ENCODE measurements at regions not wholly inside any gene's neighbourhood (a gene's known extent, or its start where the extent isn't known, plus 50 kb on each side); places are given as distances from the start of the nearest gene placed in this dataset.

DNA sequence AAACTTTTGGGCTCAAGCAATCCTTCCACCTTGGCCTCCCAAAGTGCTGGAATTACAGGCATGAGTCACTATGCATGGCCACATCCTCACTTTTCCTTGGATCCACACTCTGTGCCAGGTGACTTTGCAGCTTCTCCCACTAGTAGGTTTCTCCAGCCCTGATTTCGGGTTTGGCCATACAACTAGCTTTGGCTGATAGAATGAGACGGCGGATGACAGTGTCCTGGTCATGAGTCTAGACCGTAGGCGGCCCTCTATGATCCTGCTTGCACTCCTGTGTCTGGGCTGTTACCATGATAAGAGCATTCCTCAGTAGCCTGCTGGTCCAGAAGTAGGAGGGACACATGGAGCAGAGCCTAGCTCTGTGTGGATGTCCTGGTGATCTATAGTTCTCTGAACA is 112.5 kb upstream of the KL start:
- TF ChIP-seq, protein P1, sequence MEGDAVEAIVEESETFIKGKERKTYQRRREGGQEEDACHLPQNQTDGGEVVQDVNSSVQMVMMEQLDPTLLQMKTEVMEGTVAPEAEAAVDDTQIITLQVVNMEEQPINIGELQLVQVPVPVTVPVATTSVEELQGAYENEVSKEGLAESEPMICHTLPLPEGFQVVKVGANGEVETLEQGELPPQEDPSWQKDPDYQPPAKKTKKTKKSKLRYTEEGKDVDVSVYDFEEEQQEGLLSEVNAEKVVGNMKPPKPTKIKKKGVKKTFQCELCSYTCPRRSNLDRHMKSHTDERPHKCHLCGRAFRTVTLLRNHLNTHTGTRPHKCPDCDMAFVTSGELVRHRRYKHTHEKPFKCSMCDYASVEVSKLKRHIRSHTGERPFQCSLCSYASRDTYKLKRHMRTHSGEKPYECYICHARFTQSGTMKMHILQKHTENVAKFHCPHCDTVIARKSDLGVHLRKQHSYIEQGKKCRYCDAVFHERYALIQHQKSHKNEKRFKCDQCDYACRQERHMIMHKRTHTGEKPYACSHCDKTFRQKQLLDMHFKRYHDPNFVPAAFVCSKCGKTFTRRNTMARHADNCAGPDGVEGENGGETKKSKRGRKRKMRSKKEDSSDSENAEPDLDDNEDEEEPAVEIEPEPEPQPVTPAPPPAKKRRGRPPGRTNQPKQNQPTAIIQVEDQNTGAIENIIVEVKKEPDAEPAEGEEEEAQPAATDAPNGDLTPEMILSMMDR (IDR thresholded peaks at IDR 0.05): no peak
- TF ChIP-seq POLR2A (IDR thresholded peaks at IDR 0.05): no peak
- Histone ChIP-seq H3K27ac (peak overlapping the region in 9 of 12 donors; percentile 3 to 82 (median 53)), H3K27me3 (no peaks in the 10 kb centered on the region), H3K4me1 (peaks cover 0 to 34% (median 0%) of the 10 kb centered on the region in 12 donors), H3K4me3 (no peak overlapping the region), H3K9me3 (peaks cover 0 to 4% (median 0%) of the 10 kb centered on the region in 12 donors), H3K36me3 (no peaks in the 10 kb centered on the region)
- ATAC-seq: peak in 3 of 4 donors; percentile 47 to 72 (median 59)
- WGBS, 4 donors: 70 to 82% (median 78%) methylated on average over 5 of the region's 5 CpGs
- peak in 3 of 5 donors; percentile 20 to 72 (median 30) for DNase-seq
- intact Hi-C loops (cut with DNase I): loop anchor here in 1 of 10 donors (10.0 kb wide), 1 partner anchor 319 kb away; the partner anchor contains the start of gene PDS5B

GRCh38 chr13:32904266-32904665 is 112.0 kb upstream of the KL start:
- peaks cover 0 to 4% (median 0%) of the 10 kb centered on the region in 12 donors for H3K9me3 ChIP-seq
- H3K4me3 ChIP-seq: no peak overlapping the region
- peak overlapping the region in 4 of 12 donors; percentile 22 to 82 (median 52) for H3K27ac ChIP-seq
- H3K4me1 ChIP-seq: peaks cover 0 to 34% (median 0%) of the 10 kb centered on the region in 12 donors
- H3K27me3 ChIP-seq: no peaks in the 10 kb centered on the region
- intact Hi-C loops (cut with DNase I): loop anchor here in 1 of 10 donors (10.0 kb wide), 1 partner anchor 319 kb away; the partner anchor contains the start of gene PDS5B
- DNase-seq (no peak), ATAC-seq (peak in 1 of 4 donors; percentile 30)
- 77 to 88% (median 81%) methylated on average over 2 of the region's 2 CpGs for WGBS, 4 donors
- no peaks in the 10 kb centered on the region for H3K36me3 ChIP-seq
- TF ChIP-seq POLR2A (IDR thresholded peaks at IDR 0.05): no peak
- TF ChIP-seq, protein P1 (IDR thresholded peaks at IDR 0.05): no peak

DNA sequence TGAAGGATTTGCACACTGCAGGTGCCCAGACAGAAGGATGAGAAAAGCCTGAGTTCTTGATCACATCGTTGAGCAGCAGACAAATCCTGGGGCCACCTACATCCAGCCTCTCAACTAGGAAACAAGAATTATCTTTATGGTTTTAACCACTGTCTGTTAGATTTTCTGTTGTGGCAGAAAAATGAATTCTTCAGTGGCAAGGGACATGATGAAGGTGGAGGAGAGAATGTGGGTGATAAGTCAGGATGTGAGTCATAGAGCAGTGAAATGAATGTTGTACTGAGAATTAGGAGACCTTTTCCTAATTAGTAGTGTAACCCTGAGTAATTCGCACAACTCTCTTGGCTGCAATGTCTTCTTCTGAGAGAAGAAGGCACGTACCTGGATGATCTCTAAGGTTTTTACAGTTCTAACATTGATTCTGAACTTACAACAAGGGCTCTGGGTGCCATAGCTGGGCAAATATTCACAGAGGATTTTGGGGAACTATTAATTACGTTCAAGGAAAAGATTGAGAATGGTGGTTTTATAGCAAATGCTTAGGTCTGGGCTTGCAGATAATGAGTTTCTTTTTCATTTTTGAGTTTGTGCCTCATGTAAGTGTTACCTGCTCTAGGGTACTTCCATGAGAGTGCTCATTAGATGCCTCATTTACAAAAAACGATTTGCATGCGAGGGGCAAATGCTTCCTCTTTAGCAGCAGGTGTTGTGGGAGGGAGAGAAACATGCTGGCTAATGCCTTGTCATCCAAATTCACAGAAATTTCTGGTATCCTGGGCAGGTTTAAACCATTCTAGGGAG is 111.0 kb upstream of the KL start:
- intact Hi-C loops (cut with DNase I): loop anchor here in 1 of 10 donors (10.0 kb wide), 1 partner anchor 320 kb away; the partner anchor contains the start of gene PDS5B
- ATAC-seq: no peak
- no peaks in the 10 kb centered on the region for H3K36me3 ChIP-seq

More for the DNA sequence above, 111.0 kb upstream of the KL start:
- DNase-seq: no peak
- Histone ChIP-seq H3K9me3 (peaks cover 0 to 4% (median 0%) of the 10 kb centered on the region in 12 donors), H3K4me1 (peaks cover 0 to 34% (median 0%) of the 10 kb centered on the region in 12 donors), H3K27me3 (no peaks in the 10 kb centered on the region), H3K27ac (peak overlapping the region in 5 of 12 donors; percentile 16 to 82 (median 34)), H3K4me3 (no peak overlapping the region)
- 71 to 79% (median 75%) methylated on average over 6 of the region's 6 CpGs for WGBS, 4 donors
- TF ChIP-seq, protein P1 (IDR thresholded peaks at IDR 0.05): no peak
- no peak for TF ChIP-seq POLR2A (IDR thresholded peaks at IDR 0.05)

Measured in heart left ventricle (tissue), 16 donors.